ENCODE measurements at regions not wholly inside any gene's neighbourhood (a gene's known extent, or its start where the extent isn't known, plus 50 kb on each side); places are given as distances from the start of the nearest gene placed in this dataset.

DNA sequence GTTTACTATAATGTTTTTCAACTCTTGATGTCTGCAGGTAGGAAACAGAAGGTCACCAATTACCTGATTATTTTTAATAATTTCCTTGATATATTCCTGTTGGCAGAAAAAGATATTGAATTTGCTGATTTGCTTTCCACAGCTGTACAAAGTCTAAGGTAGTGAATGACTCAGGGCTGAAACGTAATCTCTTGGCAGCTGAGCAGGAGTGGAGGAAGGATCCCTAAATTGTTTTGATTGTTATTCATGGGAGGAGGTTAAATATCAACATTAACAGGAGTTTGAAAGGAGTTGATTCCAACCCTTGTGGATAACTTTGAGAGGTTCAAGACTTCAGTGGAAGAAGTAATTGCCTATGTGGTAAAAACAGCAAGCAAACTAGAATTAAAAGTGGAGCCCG is 345.2 kb upstream of the SLC8A1 start:
- intact Hi-C loops (cut with DNase I) = no loop called here

DNA sequence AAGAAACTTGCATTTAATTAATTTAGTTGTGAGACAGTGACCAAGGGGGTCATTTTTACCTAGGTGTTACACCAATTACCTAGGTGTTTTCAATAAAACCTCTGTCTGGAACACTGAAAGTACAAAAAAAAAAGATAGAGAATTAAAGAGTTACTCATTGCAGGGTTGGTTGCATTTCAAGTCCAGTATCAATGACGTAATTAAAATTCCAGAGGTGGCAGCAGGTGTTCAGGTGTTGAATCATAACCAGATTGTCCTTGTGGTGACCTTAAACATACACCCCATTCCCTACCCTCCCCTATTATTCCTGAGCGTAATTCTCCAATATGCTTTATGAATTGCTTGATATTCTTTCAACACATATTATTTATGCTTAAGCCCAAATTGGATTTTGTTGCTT is 352.0 kb upstream of the SLC8A1 start:
- no peaks in the 10 kb centered on the region for H3K9me3 ChIP-seq
- no peak for ATAC-seq
- H3K4me1 ChIP-seq = no peaks in the 10 kb centered on the region
- no peaks in the 10 kb centered on the region for H3K36me3 ChIP-seq (ENCODE audit: insufficient read depth in 1 of 2, low read depth in 1 of 2)
- TF ChIP-seq, protein P1, sequence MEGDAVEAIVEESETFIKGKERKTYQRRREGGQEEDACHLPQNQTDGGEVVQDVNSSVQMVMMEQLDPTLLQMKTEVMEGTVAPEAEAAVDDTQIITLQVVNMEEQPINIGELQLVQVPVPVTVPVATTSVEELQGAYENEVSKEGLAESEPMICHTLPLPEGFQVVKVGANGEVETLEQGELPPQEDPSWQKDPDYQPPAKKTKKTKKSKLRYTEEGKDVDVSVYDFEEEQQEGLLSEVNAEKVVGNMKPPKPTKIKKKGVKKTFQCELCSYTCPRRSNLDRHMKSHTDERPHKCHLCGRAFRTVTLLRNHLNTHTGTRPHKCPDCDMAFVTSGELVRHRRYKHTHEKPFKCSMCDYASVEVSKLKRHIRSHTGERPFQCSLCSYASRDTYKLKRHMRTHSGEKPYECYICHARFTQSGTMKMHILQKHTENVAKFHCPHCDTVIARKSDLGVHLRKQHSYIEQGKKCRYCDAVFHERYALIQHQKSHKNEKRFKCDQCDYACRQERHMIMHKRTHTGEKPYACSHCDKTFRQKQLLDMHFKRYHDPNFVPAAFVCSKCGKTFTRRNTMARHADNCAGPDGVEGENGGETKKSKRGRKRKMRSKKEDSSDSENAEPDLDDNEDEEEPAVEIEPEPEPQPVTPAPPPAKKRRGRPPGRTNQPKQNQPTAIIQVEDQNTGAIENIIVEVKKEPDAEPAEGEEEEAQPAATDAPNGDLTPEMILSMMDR (IDR thresholded peaks at IDR 0.05) = no peak
- DNase-seq = no peak
- H3K27ac ChIP-seq = no peak overlapping the region
- 57 to 70% (median 58%) methylated on average over 2 of the region's 2 CpGs for WGBS, 3 donors
- H3K27me3 ChIP-seq (ENCODE audit: insufficient read depth in 3 of 3, low read length in 2 of 3) = no peaks in the 10 kb centered on the region
- intact Hi-C loops (cut with DNase I) = no loop called here
- H3K4me3 ChIP-seq = no peak overlapping the region

More for the DNA sequence above, 345.2 kb upstream of the SLC8A1 start:
- ATAC-seq (no peak), DNase-seq (no peak)
- H3K4me1 ChIP-seq = no peaks in the 10 kb centered on the region
- TF ChIP-seq, protein P1 (IDR thresholded peaks at IDR 0.05) = no peak
- no peak overlapping the region for H3K4me3 ChIP-seq
- 51 to 55% (median 51%) methylated on average over 2 of the region's 2 CpGs for WGBS, 3 donors
- no peaks in the 10 kb centered on the region for H3K9me3 ChIP-seq
- no peak overlapping the region for H3K27ac ChIP-seq
- no peaks in the 10 kb centered on the region for H3K27me3 ChIP-seq (ENCODE audit: insufficient read depth in 3 of 3, low read length in 2 of 3)
- no peaks in the 10 kb centered on the region for H3K36me3 ChIP-seq (ENCODE audit: insufficient read depth in 1 of 2, low read depth in 1 of 2)

DNA sequence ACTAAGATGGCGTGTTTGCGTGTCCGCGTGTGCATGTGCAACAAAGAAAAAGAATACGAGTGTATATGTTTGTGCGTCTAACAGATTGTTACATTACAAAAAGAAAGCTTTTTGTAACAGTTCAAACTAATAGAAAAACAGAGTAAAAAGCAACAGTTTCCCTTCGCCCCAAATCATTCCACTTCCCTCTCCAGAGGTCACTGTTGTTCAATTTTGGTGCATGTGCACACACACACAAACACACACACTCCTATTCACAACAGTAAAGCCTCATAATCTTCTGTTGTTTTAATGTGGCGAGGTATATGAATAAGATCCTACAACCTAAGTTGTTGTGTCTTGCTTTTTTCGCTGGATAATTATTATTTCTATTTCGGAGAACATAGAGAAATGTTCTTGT is 357.3 kb upstream of the SLC8A1 start:
- no peak overlapping the region for H3K4me3 ChIP-seq
- no peaks in the 10 kb centered on the region for H3K36me3 ChIP-seq (ENCODE audit: insufficient read depth in 1 of 2, low read depth in 1 of 2)
- no peaks in the 10 kb centered on the region for H3K27me3 ChIP-seq (ENCODE audit: insufficient read depth in 3 of 3, low read length in 2 of 3)
- WGBS, 3 donors = 84 to 92% (median 87%) methylated on average over 10 of the region's 10 CpGs
- H3K4me1 ChIP-seq = no peaks in the 10 kb centered on the region
- H3K9me3 ChIP-seq = no peaks in the 10 kb centered on the region
- intact Hi-C loops (cut with DNase I) = no loop called here
- TF ChIP-seq, protein P1 (IDR thresholded peaks at IDR 0.05) = no peak
- H3K27ac ChIP-seq = no peak overlapping the region
- no peak for DNase-seq
- ATAC-seq = no peak

DNA sequence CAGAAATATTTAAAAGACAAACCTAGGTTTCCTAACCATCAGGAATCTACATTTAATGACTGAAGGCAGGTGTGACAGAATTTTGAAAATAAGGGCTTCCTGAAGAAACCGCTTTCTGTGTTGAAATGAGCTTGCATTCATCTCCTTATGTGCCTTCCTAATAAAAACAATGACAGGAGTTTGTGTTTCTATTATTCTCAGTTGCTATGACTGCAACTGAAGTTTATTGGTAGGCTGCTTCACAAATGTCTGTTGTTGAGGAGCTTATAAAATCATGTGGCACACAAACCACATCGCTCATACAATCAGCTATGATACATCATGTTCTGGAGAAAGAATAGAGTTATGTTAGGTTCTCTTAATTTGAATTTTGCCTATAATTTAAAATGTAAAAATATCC is 362.7 kb upstream of the SLC8A1 start:
- WGBS, 3 donors = 72 to 77% (median 74%) methylated on average over 2 of the region's 2 CpGs
- no peak for ATAC-seq
- intact Hi-C loops (cut with DNase I) = no loop called here
- no peak for DNase-seq
- Histone ChIP-seq H3K9me3 (no peaks in the 10 kb centered on the region), H3K27me3 (ENCODE audit: insufficient read depth in 3 of 3, low read length in 2 of 3) (no peaks in the 10 kb centered on the region), H3K27ac (no peak overlapping the region), H3K4me3 (no peak overlapping the region), H3K36me3 (ENCODE audit: insufficient read depth in 1 of 2, low read depth in 1 of 2) (no peaks in the 10 kb centered on the region), H3K4me1 (no peaks in the 10 kb centered on the region)
- TF ChIP-seq, protein P1 (IDR thresholded peaks at IDR 0.05) = no peak

DNA sequence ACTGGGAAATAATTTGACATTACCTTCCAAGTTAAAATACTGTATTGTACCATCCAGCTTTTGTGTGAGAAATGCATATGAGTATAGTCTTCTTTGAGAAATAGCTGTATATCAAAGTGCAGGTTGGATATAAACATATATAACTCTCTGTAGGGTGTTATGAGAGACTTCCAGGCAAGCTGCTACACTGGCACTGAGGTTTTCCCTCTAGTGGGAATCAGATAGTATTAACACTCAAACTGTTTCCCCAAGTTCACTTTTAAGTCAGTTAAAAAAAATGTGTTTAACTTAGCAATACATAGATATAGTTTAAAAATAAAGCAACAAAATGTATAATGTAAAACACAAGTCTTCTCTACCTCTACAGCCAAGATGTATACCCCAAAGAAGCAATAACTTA is 368.4 kb upstream of the SLC8A1 start:
- TF ChIP-seq, protein P1 (IDR thresholded peaks at IDR 0.05) = no peak
- intact Hi-C loops (cut with DNase I) = no loop called here
- H3K4me3 ChIP-seq = no peak overlapping the region
- H3K9me3 ChIP-seq = no peaks in the 10 kb centered on the region
- ATAC-seq (no peak), DNase-seq (no peak)
- H3K27me3 ChIP-seq (ENCODE audit: insufficient read depth in 3 of 3, low read length in 2 of 3) = no peaks in the 10 kb centered on the region
- no peaks in the 10 kb centered on the region for H3K4me1 ChIP-seq
- no peaks in the 10 kb centered on the region for H3K36me3 ChIP-seq (ENCODE audit: insufficient read depth in 1 of 2, low read depth in 1 of 2)
- no peak overlapping the region for H3K27ac ChIP-seq
